ENCODE measurements at regions not wholly inside any gene's neighbourhood (a gene's known extent, or its start where the extent isn't known, plus 50 kb on each side); places are given as distances from the start of the nearest gene placed in this dataset.
"Not testable (repeated sequence)": the region's sequence is repeated elsewhere in the genome, so short reads cannot be mapped to it uniquely, and the experiment has no call there.

DNA sequence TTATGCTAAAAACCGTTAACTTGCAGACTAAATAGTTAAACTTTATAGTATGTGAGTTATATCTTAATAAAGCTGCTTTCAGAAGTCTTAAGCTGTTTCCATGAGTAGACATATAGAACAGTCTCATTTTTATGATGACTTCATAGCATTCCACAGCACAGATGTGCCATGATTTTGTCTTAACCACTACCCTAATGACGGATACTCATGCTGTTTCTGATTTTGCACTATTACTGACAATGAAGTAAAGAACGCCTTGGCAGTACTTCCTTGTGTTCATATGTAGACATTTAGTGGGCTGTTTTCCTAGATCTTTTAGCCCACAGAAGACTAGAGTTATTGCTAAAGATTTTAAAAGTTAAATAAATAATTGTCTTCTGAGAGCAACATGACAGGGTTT, 175.6 kb upstream of the RAB6C start:
- Histone ChIP-seq H3K36me3 (no peaks in the 10 kb centered on the region), H3K27ac (no peak overlapping the region), H3K9me3 (no peaks in the 10 kb centered on the region), H3K27me3 (no peaks in the 10 kb centered on the region), H3K4me1 (no peaks in the 10 kb centered on the region), H3K4me3 (no peak overlapping the region)
- ATAC-seq (no peak), DNase-seq (no peak)
- intact Hi-C loops (cut with DNase I), result no loop called here
- TF ChIP-seq, protein P1, sequence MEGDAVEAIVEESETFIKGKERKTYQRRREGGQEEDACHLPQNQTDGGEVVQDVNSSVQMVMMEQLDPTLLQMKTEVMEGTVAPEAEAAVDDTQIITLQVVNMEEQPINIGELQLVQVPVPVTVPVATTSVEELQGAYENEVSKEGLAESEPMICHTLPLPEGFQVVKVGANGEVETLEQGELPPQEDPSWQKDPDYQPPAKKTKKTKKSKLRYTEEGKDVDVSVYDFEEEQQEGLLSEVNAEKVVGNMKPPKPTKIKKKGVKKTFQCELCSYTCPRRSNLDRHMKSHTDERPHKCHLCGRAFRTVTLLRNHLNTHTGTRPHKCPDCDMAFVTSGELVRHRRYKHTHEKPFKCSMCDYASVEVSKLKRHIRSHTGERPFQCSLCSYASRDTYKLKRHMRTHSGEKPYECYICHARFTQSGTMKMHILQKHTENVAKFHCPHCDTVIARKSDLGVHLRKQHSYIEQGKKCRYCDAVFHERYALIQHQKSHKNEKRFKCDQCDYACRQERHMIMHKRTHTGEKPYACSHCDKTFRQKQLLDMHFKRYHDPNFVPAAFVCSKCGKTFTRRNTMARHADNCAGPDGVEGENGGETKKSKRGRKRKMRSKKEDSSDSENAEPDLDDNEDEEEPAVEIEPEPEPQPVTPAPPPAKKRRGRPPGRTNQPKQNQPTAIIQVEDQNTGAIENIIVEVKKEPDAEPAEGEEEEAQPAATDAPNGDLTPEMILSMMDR (IDR thresholded peaks at IDR 0.05), result no peak
- no peak for TF ChIP-seq POLR2A (IDR thresholded peaks at IDR 0.05)
- 77% methylated on average over 3 of the region's 3 CpGs for WGBS (ENCODE audit: insufficient coverage, low coverage, low lambda C conversion rate, missing lambda C conversion rate)

DNA sequence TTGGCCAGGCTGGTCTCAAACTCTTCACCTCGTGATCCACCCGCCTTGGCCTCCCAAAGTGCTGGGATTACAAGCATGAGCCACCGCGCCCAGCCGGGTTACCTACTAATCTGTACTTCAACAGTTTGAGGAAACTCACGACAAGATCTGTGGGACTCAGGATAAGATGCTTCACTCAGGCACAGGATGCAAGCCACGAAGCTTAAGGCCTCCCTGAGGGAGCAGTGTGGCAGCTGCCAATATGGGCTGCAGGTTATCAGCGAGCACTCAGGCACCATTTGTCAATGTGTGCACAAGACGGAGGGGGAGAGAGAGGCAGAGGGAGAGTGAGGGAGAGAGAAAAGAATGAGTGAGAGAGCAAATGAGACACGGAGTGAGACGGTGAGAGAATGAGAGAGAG, 173.6 kb upstream of the RAB6C start:
- H3K9me3 ChIP-seq, result no peaks in the 10 kb centered on the region
- WGBS (ENCODE audit: insufficient coverage, low coverage, low lambda C conversion rate, missing lambda C conversion rate), result 53% methylated on average over 9 of the region's 11 CpGs
- no peak overlapping the region for H3K27ac ChIP-seq
- TF ChIP-seq, protein P1 (IDR thresholded peaks at IDR 0.05), result no peak
- TF ChIP-seq POLR2A (IDR thresholded peaks at IDR 0.05), result no peak
- intact Hi-C loops (cut with DNase I), result no loop called here
- no peaks in the 10 kb centered on the region for H3K27me3 ChIP-seq
- H3K36me3 ChIP-seq, result no peaks in the 10 kb centered on the region
- H3K4me3 ChIP-seq, result no peak overlapping the region
- no peak for DNase-seq
- ATAC-seq, result no peak
- no peaks in the 10 kb centered on the region for H3K4me1 ChIP-seq

DNA sequence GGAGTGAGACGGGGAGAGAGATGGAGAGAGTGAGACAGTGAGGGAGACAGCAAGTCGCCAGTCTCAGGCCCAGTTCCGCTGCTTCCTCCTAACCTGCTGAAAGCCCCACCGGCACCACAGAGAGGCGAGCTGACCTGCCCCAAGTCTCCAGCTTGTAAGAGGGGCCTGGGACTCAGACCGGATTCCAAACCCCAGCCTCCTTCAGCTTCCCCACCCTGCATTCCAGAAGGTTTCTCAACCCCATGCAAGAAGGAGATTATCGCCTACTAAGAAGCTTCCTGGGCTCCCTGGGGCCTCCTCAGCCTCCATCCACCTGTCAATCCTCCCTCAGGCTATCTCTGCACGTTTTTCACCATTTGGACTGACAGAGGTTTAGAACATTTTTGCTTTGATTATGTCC, 173.1 kb upstream of the RAB6C start:
- H3K9me3 ChIP-seq, result no peaks in the 10 kb centered on the region
- H3K27ac ChIP-seq, result no peak overlapping the region
- H3K4me1 ChIP-seq, result no peaks in the 10 kb centered on the region
- ATAC-seq (no peak), DNase-seq (no peak)
- no peaks in the 10 kb centered on the region for H3K27me3 ChIP-seq
- intact Hi-C loops (cut with DNase I), result no loop called here
- H3K4me3 ChIP-seq, result no peak overlapping the region
- no peaks in the 10 kb centered on the region for H3K36me3 ChIP-seq
- no peak for TF ChIP-seq POLR2A (IDR thresholded peaks at IDR 0.05)
- TF ChIP-seq, protein P1 (IDR thresholded peaks at IDR 0.05), result no peak
- 38% methylated on average over 3 of the region's 8 CpGs for WGBS (ENCODE audit: insufficient coverage, low coverage, low lambda C conversion rate, missing lambda C conversion rate)

DNA sequence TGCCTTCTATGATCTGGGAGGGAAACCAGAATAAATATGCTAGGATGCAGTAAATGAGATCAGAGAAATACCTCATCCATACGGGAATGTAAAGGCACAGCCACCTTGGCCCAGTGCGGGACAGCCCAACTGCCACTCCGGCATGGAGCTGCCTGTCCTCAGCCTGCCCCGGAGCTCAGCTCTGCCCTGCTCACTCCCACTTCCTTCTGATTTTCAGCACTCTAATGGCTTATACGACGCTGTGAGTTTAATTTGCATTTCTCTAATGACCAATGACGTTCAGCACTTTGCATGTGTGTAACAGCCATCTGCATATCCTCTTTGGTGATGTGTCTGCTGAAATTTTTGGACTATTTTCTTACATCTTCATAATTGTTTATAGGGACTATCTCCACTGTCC, 172.5 kb upstream of the RAB6C start:
- DNase-seq, result no peak
- no peaks in the 10 kb centered on the region for H3K36me3 ChIP-seq
- intact Hi-C loops (cut with DNase I), result no loop called here
- H3K4me3 ChIP-seq, result no peak overlapping the region
- H3K27ac ChIP-seq, result no peak overlapping the region
- 47% methylated on average over 4 of the region's 7 CpGs for WGBS (ENCODE audit: insufficient coverage, low coverage, low lambda C conversion rate, missing lambda C conversion rate)
- ATAC-seq, result no peak
- H3K9me3 ChIP-seq, result no peaks in the 10 kb centered on the region
- TF ChIP-seq, protein P1 (IDR thresholded peaks at IDR 0.05), result no peak
- no peak for TF ChIP-seq POLR2A (IDR thresholded peaks at IDR 0.05)
- H3K27me3 ChIP-seq, result no peaks in the 10 kb centered on the region
- no peaks in the 10 kb centered on the region for H3K4me1 ChIP-seq

DNA sequence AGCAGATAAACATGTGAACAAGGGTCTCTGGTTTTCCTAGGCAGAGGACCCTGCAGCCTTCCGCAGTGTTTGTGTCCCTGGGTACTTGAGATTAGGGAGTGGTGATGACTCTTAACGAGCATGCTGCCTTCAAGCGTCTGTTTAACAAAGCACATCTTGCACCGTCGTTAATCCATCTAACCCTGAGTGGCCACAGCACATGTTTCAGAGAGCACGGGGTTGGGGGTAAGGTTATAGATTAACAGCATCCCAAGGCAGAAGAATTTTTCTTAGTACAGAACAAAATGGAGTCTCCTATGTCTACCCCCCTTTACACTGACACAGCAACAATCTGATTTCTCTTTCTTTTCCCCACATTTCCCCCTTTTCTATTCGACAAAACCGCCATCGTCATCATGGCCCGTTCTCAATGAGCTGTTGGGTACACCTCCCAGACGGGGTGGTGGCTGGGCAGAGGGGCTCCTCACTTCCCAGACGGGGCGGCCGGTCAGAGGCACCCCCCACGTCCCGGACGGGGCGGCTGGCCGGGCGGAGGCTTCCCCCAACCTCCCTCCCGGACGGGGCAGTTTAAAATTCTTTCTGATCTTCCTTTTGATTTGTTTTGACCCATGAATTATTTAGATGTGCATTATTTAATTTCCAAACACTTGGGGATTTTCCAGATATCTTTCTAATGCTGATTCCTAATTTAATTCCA, 171.7 kb upstream of the RAB6C start:
- H3K27ac ChIP-seq; ATAC-seq; H3K4me1 ChIP-seq; H3K9me3 ChIP-seq; DNase-seq; H3K36me3 ChIP-seq; H3K27me3 ChIP-seq; H3K4me3 ChIP-seq; intact Hi-C loops (cut with DNase I): not testable (repeated sequence)
- 63% methylated on average over 17 of the region's 22 CpGs for WGBS (ENCODE audit: insufficient coverage, low coverage, low lambda C conversion rate, missing lambda C conversion rate)

All from right lobe of liver (tissue), 6 donors.